ENCODE measurements at regions not wholly inside any gene's neighbourhood (a gene's known extent, or its start where the extent isn't known, plus 50 kb on each side); places are given as distances from the start of the nearest gene placed in this dataset.

GRCh38 chr6:76790045-76790796 lies 673.1 kb downstream of the HTR1B start:
- TF ChIP-seq GABPA (IDR thresholded peaks at IDR 0.05; ENCODE audit: low read depth) (no peak), POLR2AphosphoS5 (IDR thresholded peaks at IDR 0.05; ENCODE audit: low read depth) (no peak), SPI1 (IDR thresholded peaks at IDR 0.05; ENCODE audit: borderline replicate concordance, low read depth) (no peak)
- TF ChIP-seq, protein P1, sequence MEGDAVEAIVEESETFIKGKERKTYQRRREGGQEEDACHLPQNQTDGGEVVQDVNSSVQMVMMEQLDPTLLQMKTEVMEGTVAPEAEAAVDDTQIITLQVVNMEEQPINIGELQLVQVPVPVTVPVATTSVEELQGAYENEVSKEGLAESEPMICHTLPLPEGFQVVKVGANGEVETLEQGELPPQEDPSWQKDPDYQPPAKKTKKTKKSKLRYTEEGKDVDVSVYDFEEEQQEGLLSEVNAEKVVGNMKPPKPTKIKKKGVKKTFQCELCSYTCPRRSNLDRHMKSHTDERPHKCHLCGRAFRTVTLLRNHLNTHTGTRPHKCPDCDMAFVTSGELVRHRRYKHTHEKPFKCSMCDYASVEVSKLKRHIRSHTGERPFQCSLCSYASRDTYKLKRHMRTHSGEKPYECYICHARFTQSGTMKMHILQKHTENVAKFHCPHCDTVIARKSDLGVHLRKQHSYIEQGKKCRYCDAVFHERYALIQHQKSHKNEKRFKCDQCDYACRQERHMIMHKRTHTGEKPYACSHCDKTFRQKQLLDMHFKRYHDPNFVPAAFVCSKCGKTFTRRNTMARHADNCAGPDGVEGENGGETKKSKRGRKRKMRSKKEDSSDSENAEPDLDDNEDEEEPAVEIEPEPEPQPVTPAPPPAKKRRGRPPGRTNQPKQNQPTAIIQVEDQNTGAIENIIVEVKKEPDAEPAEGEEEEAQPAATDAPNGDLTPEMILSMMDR (IDR thresholded peaks at IDR 0.05; ENCODE audit: insufficient read depth, low read length): no peak
- TF ChIP-seq, protein P2, sequence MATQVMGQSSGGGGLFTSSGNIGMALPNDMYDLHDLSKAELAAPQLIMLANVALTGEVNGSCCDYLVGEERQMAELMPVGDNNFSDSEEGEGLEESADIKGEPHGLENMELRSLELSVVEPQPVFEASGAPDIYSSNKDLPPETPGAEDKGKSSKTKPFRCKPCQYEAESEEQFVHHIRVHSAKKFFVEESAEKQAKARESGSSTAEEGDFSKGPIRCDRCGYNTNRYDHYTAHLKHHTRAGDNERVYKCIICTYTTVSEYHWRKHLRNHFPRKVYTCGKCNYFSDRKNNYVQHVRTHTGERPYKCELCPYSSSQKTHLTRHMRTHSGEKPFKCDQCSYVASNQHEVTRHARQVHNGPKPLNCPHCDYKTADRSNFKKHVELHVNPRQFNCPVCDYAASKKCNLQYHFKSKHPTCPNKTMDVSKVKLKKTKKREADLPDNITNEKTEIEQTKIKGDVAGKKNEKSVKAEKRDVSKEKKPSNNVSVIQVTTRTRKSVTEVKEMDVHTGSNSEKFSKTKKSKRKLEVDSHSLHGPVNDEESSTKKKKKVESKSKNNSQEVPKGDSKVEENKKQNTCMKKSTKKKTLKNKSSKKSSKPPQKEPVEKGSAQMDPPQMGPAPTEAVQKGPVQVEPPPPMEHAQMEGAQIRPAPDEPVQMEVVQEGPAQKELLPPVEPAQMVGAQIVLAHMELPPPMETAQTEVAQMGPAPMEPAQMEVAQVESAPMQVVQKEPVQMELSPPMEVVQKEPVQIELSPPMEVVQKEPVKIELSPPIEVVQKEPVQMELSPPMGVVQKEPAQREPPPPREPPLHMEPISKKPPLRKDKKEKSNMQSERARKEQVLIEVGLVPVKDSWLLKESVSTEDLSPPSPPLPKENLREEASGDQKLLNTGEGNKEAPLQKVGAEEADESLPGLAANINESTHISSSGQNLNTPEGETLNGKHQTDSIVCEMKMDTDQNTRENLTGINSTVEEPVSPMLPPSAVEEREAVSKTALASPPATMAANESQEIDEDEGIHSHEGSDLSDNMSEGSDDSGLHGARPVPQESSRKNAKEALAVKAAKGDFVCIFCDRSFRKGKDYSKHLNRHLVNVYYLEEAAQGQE (IDR thresholded peaks at IDR 0.05; ENCODE audit: insufficient replicate concordance, low read depth): no peak

Data from HL-60 (cell line).